Stimulated activated CD4-positive, alpha-beta T cell treated with anti-CD3 and anti-CD28 coated beads, Interleukin-1b, Interleukin-23, amount 100 ng/mL, for 24 hours (primary cell): ENCODE measurements at regions not wholly inside any gene's neighbourhood (a gene's known extent, or its start where the extent isn't known, plus 50 kb on each side); places are given as distances from the start of the nearest gene placed in this dataset.
"Not testable (repeated sequence)": the region's sequence is repeated elsewhere in the genome, so short reads cannot be mapped to it uniquely, and the experiment has no call there.

Experiments used
- DNase-seq, 4 experiments: peaks; one replicate each; pipeline ENCODE4 v3.0.0-alpha.2; 2020; ENCODE audit warnings: low read depth in 4 of 4, low spot score in 1 of 4

DNA sequence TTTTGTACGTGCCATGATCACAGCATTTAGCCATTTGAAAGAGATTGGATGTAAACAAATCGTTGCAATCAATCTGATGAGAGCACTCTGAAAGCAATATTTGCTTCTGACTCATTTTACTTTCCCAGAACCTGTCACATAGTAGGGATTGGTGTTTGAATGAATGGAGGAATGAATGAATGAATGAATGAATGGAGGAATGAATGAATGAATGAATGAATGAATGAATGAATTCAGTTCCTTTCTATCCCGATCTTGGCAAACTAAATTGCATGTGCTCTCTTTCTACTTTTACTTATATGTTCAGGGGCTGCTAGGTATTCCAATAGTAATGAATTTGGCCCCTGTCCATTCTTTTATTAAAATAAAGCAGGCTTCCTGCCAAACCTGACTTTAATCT is 1091.7 kb upstream of the CELF2 start:
- DNase-seq, result no peak

DNA sequence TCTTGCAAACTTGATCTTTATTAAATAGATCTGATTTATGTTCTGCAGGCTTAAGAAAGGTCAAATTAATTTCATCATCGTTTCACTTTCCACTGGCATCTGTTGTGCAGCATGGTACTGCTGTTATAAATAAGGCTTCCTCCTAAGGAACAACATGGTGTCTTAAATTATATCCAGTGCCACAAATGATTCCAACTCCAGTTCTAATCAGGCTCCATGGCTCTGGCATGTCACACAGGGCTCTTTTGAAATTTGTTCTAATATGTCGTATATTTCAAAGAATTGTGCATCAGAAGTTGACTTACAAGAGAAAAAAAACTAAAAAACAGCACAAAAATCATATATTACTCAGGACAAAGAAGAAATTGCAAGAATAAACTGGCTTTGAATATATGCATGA is 1090.8 kb upstream of the CELF2 start:
- DNase-seq, result no peak

DNA sequence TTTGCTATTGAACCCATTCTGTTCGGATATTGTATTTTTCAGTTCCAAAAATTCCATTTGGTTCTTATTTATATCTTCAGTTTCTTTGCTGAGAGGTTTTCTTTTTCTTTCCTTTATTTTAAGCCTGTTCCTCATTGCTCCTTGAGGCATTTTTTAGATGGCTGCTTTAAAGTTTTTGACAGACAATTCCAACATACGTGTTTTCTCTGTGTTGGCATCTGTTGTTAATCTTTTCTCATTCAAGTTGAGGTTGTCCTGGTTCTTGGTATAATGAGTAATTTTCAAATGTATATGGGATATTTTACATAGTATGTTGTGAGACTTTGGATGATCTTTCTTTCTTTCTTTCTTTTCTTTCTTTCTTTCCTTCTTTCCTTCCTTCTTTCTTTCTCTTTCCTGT is 1078.0 kb upstream of the CELF2 start:
- no peak for DNase-seq

DNA sequence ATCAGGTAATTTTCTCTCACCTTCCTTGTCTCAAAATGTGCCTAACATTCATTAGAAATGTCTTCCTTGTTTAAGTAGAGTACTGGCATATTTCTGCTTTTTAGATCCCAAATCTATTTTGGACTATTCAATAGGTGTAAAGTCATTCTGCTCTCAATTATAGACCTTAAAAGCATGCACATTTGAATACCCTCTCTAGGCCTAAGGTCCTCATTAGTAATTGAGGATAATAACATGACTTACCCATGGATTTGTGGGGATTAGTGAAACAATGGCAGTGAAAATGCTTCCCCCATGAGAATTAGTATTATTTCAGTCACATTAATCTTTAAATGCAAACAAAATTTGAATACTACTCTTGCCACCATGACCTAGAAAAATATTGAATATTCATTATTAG is 1073.0 kb upstream of the CELF2 start:
- no peak for DNase-seq

DNA sequence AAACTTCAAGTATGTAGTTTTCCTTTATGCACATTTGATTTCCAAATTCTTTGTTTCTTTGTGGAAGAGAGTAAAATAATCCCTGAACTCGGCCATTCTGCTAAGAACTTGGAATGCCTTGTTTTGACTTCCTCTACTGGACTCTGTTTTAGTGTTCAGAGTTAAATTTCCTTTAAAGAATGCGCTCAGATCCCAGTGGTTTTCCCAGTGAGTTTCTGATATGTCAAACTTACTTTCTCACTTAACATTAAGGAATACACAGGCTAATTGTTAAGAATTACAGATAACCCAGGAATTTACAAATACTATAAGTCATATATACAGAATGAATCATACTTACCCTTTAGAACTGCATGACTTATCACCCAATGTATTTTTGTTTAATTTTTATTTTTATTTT is 1067.6 kb upstream of the CELF2 start:
- DNase-seq, result no peak

DNA sequence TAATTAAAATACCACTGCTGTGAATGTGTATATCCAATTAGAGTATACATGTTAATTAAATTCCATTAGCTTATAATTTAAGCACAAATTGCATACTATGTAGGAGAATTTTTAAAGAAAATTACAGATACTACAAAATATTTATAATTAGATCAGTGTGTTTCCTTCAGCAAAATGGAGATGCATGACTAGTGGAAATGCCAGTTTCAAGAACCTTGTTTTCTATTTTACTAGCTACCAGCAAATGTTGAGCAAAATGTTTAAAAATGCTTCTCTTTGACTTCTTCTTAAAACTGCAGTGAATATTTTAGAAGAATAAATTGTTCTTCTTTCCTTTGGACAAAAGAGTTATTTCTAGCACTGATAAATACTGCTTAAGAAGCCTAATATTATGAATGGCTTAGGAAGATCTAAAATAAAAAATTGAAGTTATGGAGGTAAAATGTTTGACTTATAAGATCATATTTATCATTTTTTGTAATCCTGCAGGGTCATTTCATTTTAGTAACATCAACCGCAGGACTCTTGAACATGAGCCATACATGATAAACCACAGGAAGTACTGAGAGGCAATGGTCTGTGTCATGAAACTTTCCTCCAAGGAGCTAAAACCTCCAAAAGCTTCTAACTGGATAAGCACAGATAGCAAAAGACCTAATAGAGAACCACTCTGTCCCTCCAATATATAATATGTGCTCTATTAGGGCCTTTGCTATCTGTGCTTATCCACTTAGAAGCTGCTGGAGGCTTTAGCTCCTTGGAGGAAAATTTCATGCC is 1066.0 kb upstream of the CELF2 start:
- no peak for DNase-seq

DNA sequence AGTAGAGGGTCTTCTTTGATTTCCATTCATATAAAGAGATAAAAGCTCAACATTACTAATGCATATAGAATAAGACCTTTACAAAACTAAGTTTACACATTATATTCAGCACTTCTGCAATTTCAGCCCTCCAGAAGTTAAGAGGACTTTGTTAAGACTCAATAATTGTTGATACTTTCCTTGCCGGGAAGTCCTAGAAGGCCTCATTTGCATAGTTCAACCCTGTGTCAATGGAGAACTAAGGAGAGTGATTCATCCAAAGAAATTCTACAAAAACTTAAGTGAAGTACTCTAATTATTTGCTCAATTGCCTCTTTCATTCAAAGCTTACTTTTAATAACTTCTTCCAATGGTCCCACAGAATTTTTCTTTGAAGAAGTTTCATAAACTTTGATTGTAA is 1060.3 kb upstream of the CELF2 start:
- no peak for DNase-seq

DNA sequence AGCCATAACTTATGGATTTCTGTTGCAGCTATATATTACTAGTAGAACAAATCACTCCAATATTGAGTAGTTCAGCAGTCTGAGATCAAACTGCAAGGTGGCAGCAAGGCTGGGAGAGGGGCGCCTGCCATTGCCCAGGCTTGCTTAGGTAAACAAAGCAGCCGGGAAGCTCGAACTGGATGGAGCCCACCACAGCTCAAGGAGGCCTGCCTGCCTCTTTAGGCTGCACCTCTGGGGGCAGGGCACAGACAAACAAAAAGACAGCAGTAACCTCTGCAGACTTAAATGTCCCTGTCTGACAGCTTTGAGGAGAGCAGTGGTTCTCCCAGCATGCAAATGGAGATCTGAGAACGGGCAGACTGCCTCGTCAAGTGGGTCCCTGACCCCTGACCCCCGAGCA is 1059.8 kb upstream of the CELF2 start:
- DNase-seq, result not testable (repeated sequence)

DNA sequence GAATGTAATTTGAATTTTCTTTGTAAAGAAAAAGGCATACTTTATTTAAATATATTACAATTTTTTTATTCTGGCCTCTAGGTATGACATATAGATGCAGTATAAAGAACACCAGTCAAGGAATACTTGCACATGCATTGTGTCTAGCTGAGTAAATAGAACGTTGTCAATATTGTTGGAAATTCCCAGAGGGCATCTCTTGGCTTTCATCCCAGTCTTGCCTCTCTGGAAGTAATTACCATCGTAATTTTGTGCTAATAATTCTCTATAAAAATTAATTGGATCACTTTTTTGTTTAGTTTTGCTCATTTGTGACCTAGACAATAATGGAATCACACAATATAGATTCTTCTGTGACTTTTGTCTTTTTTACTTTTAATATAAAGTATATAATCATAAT is 1052.3 kb upstream of the CELF2 start:
- DNase-seq, result no peak

DNA sequence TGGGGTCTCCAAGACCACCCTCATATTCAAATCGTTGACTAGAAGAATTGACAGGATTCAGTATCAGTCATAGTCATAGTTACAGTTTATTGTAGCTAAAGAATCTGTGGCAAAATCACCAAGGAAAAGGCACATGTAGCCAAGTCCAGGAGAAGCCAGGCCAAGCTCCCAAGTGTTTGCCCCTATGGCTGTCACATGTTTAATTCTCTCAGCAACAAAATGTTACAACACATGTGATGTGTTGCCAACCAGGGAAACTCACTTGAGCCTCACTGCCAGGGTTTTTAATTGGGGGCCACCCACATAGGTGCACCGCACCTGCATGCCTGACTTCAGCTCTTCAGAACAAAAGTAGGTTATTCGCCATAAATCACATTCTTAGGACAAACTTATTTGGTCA is 1030.9 kb upstream of the CELF2 start:
- no peak for DNase-seq

DNA sequence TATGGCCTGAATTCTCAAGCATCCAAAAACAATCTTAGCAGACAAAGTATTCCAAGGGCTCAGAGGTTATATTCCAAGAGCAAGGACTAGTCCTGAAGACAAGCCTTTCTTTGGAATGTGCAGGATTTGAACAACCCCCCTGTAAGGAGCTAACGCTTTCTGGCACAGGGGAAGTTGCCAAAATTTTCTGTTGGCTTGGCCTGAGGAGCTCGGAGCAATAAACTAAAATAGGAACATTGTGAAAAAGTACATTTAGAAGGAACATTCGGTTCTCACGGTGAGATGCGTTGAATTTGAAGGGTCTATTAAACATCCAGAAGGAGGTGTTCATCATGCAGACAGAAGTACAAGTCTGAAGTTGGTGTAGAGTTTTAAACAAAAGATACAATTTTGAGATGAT is 1030.5 kb upstream of the CELF2 start:
- DNase-seq, result no peak

DNA sequence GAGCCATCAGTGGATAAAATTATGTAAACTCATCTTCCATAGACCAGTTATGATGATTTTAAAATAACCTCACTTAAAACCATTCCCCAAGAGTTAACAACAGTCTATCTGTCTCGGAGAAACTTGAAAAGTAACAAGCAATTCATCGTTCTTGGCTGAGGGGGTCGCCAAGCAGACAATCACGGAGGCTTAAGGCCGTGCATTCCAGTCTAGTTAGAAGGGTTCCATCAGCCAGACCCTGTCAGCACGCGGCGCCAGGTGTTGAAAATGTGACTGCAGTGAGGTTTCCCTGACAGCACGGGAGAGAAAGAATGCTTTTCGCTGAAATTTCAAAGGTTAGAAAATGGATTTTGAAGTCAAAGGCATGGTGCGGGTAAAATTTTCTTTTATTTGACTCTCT is 1025.0 kb upstream of the CELF2 start:
- DNase-seq, result no peak

DNA sequence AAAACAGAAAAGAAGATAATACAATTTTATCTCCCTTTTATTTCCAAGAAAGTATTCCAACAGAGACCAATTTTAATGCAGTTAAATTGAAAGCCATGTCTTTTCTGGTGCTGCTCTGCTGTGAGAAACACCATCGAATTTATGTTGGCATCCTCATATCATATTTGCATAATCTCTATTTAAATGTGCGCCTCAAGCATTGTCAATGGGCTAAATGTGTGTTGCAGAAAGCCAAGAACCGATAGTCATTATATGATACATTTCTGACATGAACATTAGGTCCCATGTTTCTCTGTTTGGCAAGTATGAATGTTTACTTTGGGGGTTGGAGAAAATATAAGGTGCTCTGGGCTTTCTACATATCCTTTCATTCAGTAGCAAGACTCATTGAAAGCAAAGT is 1023.5 kb upstream of the CELF2 start:
- DNase-seq, result no peak

DNA sequence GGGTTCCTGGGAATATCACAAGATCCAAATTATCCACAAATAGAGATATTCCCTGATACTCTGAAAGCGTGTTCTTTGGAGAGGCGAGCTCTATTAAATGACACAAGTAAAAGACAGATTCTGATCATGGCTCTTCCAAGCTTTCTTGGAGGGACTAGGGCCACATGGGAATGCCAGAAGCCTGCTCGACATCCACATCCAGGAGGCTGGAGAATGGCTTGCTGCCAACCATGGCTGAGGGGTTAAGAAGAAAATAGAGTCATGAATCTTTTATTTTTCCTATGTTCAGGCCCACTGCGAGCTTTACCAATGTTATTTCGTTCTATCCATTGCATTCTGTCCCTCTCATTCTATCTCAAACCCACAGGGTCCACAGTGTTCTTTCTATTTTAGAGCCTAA is 1018.0 kb upstream of the CELF2 start:
- no peak for DNase-seq

DNA sequence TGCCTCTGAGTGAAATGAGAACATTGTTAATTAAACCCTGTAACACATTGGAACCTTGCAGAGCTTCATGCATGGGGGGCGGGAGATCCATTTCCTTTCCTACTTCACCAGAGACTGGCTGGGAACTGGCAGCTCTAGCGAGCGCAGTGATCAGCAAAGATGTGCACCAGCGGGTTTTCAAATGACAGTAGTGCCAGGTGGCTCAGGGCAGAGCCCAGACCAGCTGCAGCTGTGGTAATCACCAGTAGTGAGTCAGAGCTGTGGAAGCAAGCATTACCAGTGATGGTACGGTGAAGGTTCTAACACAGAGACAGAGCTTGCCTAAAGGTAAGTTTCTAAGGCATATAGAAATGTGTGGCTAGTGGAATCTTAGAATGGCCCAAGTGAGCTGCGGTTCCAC is 1009.7 kb upstream of the CELF2 start:
- DNase-seq, result no peak

DNA sequence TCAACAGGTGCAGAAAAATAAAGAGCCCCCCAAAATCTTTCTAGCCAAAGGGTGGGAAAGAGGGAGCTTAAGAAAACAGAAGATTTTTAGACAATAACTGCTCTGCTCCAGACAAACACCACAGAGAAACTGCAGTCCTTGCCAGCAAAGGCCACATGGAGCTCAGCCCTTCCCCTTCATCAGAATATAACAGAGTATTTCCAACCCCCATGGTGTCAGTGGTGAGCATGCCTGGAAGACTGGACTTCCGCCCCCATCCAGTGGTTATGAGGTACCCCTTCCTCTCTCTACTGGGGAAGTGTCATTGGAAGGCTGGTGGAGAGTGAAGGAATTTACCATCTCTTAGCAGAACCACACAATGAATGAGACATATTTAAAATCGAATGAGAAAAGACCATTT is 1007.3 kb upstream of the CELF2 start:
- DNase-seq, result no peak

DNA sequence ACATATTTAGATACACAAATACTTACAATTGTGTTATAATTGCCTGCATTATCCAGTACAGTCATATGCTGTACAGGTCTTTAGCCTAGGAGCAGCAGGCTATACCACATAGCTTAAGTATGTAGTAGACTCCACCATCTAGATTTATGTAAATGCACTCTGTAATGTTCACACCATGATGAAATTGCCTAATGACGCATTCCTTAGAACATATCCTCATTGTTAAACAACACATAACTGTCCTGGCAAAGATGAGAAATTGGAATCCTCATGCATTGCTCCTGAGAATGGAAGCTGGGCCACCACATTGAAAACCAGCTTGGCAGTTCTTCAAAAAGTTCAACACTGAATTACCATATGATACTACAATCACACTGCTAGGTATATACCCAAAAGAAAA is 1002.8 kb upstream of the CELF2 start:
- DNase-seq, result no peak

DNA sequence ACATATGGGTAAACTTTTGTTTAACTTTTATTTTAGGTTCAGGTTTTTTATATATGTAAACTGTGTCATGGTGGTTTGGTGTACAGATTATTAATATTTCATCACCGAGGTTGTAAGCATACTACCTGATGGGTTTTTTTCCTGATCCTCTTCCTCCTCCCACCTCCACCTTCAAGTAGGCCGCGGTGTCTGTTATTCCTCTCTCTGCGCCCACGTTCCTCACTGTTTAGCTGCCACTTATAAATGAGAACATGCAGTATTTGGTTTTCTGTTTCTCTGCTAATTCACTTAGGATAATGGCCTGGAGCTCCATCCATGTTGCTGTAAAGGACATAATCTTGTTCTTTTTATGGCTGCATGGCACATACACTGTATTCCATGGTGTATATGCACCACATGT is 1000.0 kb upstream of the CELF2 start:
- no peak for DNase-seq

DNA sequence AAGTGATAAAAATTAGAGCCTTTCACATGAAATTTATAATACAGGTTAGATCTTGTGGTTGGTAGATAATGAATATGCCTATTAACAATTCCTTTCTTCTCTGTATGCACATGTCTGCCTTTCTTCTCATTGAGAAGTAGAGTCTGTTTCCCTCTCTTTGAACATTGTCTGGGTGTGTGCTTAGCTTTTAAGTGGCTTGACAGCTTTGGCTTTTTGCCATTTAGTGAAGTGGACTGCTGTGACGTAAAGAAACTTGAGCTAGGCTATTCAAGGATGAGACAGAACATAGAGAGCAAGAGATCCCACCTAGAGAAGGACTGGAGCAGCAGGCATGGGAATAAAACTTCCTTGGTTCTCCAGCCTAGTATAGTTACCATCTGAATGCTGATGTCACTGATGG is 996.7 kb upstream of the CELF2 start:
- no peak for DNase-seq

DNA sequence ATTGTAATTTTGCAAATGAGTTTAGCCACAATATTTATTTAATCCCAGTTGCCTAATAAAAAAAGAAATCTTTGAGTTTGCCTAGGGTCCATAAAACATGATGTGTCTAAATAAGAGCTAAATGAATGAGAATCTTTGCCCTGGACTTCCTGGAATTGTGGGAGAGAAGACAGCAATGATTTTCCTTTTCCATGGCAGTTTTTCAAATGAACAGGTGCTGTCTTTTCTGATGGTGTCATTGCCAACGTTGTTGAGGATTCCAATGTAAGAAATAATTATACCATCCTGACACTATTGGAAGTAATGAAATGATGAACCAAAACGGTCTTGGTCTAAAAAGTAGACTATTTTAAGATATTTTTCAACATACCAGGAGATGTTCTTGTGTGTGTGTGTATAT is 984.7 kb upstream of the CELF2 start:
- DNase-seq, result no peak

DNA sequence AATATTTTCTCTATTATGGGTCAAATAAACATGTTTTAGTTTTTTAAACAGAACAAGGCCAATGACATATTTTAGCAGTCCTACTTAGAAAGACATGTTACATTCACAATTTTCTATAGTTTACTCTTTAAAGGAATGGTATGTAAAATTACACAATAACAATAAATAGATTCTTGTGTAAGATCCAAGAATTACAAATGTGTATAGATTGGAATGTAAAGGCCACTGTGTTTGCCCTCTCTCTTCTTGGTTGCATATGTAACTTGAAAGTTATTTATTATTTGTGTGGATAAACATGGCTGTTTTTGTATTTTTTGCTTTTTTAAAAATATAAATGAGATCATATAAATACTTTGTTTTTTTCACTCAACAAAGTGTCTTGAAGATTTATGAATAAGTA is 979.3 kb upstream of the CELF2 start:
- no peak for DNase-seq

DNA sequence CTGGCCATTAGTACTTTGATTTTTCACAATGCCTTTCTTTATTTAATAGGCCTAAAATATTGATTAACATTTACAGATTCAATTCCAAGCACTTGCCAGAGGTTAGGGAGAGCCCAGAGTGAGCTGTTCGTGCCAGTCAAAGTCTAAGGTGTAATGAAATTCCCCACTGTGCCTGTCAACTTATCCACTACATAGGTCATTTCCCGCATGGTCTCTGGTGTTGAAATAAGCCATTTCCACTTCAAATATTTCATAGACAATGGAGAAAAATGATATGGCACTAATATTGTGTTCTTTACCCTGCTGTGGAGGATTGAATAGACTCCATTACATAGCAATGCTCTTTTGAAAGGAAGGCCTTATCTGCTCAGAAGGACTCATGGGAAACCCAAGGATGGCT is 978.1 kb upstream of the CELF2 start:
- DNase-seq, result no peak

DNA sequence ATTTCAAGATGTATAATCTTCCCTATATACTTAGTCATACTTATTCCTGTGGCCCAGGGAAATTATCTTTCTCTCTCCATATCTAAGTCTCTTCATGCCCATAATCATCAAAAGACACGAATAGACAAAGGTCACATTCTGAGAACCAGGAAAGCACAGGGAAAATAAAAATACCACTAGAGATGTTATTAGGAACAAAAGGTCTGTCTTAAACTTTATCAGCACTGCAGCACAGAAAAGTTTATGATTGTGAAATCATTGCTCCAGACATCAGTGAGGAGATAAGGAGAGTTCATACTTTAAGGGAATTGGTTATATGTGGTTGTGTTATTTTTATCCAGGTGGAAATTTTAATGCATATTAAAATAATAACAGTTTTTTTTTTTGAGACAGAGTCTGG is 974.6 kb upstream of the CELF2 start:
- DNase-seq, result no peak
